Thyroid gland (tissue), 4 donors: ENCODE measurements at regions not wholly inside any gene's neighbourhood (a gene's known extent, or its start where the extent isn't known, plus 50 kb on each side); places are given as distances from the start of the nearest gene placed in this dataset.

ENCODE experiments used
- POLR2A ChIP-seq, 2 donors: fragments of 450-650 bp; IDR thresholded peaks; one replicate each; pipeline ENCODE4 v1.6.1; 2017; ENCODE audit warnings: antibody characterized with exemption in 2 of 2, mild to moderate bottlenecking in 2 of 2, moderate library complexity in 1 of 2
- TF ChIP-seq, protein P1 (sequence below), 6 experiments: fragments of 200-600 bp in 3 of 6; fragments of 450-650 bp in 3 of 6; sonication (generic) in 3 of 6; IDR thresholded peaks; one replicate each; pipeline ENCODE4 v1.5.1; 2016 to 2019; ENCODE audit warnings: antibody characterized with exemption in 6 of 6, mild to moderate bottlenecking in 2 of 6, inconsistent platforms in 1 of 6, moderate library complexity in 1 of 6

DNA sequence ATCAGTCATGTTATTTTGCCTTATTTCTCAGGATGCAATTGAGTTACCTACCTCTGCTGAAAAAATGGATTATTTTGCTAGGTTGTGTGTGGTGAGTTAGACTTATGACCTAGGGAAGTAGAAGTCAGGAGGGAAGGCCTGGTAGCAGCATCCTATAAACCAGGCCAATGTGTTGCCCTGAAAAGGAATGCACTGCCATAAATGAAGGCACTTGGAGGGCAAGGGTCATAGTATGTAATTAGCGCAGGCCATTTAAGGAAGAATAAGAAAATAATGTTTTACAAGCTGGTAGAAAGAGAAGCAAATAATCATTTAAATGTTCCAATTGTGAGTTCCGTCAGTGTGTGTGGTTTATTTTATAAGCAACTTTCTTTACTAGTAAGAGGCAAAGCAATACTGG is 698.8 kb downstream of the KCNJ2 start:
- no peak for TF ChIP-seq POLR2A (IDR thresholded peaks at IDR 0.05)
- TF ChIP-seq, protein P1, sequence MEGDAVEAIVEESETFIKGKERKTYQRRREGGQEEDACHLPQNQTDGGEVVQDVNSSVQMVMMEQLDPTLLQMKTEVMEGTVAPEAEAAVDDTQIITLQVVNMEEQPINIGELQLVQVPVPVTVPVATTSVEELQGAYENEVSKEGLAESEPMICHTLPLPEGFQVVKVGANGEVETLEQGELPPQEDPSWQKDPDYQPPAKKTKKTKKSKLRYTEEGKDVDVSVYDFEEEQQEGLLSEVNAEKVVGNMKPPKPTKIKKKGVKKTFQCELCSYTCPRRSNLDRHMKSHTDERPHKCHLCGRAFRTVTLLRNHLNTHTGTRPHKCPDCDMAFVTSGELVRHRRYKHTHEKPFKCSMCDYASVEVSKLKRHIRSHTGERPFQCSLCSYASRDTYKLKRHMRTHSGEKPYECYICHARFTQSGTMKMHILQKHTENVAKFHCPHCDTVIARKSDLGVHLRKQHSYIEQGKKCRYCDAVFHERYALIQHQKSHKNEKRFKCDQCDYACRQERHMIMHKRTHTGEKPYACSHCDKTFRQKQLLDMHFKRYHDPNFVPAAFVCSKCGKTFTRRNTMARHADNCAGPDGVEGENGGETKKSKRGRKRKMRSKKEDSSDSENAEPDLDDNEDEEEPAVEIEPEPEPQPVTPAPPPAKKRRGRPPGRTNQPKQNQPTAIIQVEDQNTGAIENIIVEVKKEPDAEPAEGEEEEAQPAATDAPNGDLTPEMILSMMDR (IDR thresholded peaks at IDR 0.05): no peak
